IPS-11a (cell line): ENCODE measurements at regions not wholly inside any gene's neighbourhood (a gene's known extent, or its start where the extent isn't known, plus 50 kb on each side); places are given as distances from the start of the nearest gene placed in this dataset.
"Not testable (repeated sequence)": the region's sequence is repeated elsewhere in the genome, so short reads cannot be mapped to it uniquely, and the experiment has no call there.

Experiments used
- H3K4me3 ChIP-seq: one replicate; pipeline ENCODE4 v1.5.1; 2013; ENCODE audit warnings: low read depth, low read length, control low read depth

DNA sequence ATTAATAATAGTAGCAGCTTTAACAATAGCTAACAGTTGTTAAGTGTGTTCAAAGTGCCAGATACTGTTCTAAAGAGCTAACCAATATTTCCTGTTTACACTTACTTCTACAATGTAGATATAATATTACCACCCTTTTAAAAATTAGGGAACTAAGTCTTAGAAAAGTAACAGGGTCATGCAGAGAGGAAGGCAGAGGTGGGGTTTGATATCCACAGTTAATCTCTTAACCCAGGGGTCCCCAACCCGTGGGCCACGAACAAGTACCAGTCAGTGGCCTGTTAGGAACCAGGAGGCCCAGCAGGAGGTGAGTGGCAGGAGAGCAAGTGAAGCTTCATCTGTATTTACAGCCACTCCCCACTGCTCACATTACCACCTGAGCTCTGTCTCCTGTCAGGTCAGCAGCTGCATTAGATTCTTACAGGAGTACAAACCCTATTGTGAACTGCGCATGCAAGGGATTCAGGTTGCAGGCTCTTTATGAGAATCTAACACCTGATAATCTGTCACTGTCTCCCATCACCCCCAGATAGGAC lies 89.1 kb downstream of the ACTL7B start:
- no peak overlapping the region for H3K4me3 ChIP-seq

- no peak overlapping the region for H3K4me3 ChIP-seq
Observed at GRCh38 chr9:108765265-108765664, 90.5 kb downstream of the ACTL7B start.

GRCh38 chr9:108762348-108763055 lies 93.3 kb downstream of the ACTL7B start:
- no peak overlapping the region for H3K4me3 ChIP-seq

DNA sequence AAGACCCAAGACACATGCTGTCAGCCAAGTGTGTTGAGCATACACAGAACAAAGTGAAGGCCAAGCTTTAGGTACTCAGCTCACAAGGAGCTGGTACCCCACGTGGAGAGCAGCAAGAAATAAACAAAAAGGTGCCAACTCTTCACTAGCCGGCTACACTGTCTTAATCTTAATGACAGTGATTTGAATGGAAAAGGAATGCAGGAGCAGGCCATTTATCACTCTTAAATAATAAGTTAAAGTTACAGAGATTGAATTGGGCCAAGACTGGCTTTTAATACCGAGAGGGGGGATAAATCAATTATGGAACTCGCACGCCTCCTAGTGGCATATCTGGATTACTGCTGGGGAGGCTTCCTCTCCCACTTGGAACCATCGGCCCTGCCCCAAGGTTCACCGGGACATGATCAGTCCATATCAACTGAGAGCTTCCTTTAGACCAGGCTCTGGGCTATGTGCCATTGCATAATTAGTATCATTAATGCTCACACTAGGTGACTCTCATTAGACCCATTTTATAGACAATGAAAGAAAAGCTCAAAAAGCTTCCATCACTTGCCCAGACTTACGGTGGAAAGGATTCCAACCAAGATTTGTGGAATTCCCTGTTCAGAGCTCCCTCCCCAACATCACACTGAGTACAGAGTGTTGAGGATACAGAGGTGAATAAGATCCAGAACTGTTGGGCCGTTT lies 94.0 kb downstream of the ACTL7B start:
- no peak overlapping the region for H3K4me3 ChIP-seq

- no peak overlapping the region for H3K4me3 ChIP-seq
Observed at GRCh38 chr9:108760841-108761240, 94.9 kb downstream of the ACTL7B start.

DNA sequence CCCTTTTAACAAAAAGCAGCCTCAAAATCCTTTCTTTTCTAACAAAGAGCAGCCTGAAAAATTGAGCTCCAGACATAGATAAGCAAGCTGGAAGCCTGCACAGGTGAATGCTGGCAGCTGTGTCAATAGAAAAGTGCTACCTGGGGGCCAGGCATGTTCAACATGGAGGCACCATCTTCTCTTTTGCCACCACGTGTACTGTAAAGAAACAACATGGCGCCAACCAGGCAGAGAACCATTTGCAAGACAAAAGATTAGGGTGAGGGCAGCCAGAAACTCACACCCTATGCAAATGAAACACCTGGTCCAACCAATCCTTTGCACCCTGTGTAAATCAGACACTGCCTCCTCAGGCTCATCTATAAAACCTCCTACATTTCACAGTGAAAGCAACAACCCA lies 96.0 kb downstream of the ACTL7B start:
- H3K4me3 ChIP-seq: no peak overlapping the region

GRCh38 chr9:108759399-108759798 lies 96.4 kb downstream of the ACTL7B start:
- H3K4me3 ChIP-seq: no peak overlapping the region

DNA sequence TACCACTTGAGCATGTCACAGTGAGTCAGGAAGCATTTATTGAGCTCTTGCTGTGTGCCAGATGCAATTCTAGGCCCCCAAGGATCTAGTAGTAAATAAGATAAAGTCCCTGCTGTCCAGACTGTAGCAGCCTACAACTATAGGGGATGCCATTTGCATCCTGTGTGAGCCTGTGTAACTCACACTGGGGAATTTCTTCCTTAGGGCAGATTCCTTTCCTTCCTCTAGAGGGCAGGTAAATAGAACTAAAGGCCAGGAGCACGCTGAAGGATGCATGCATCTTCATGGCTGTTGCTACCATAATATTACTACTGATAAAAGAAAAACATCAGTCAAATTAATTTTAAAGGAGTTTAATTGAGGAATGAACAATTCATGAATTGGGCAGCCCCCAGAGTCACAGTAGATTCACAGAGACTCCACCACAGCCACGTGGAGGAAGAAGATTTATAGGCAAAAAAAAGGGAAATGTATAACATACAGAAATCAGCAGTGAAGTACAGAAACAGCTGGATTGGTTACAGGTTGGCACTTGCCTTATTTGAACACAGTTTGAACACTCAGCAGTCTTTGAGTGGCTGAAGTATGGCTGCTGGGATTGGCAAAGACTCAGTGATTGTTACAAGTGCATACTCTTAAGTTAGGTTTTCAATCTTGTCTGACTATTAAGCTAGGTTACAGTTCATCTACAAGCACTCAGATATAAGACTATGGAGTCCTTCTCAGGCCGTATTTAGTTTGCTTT lies 98.9 kb downstream of the ACTL7B start:
- no peak overlapping the region for H3K4me3 ChIP-seq

- no peak overlapping the region for H3K4me3 ChIP-seq
Observed at GRCh38 chr9:108755979-108756378, 99.8 kb downstream of the ACTL7B start.

GRCh38 chr9:108751369-108751768 lies 104.4 kb downstream of the ACTL7B start:
- no peak overlapping the region for H3K4me3 ChIP-seq

DNA sequence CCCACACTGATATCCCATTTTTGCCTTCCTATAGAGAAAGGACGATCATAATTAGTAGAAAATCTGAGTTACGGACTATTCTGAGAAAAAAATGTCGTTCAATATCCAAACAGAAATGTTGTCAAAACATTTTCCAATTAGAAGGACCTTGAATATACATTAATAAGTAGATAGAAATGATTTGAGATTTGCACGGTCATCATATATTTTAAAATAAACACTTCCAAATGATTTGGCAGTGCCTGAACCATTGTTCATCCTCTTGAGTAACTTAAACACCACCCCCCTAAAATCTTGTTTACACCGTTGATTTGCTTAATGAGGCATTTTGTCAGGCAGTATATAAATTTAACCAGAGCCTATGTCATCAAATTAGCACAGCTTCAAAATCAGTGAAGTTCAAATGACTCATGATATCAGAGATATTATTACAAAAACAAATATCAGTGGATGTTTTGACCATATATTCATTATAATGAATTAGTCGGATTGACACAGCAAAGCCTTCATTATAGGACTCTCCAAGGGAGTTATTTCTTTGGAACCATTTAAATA lies 105.0 kb downstream of the ACTL7B start:
- H3K4me3 ChIP-seq: no peak overlapping the region

DNA sequence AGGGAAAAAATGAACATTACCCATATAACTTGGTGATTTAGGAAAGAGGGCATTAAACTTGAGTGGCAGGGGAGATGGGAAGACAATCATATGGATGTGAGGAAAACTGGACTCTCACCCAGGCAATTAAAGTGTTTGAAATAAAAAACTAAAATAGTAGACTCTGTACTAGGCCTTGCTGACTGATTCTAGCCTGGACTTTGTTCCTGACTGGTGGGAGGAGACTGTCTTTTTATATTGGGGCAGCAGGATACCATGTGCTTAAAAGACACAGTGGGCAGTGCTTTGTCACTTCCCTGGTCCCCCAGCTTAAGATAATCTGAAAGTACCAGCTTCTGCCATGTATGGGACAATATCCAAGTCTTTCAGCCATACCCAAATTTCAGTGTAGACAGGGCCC lies 107.0 kb downstream of the ACTL7B start:
- no peak overlapping the region for H3K4me3 ChIP-seq

GRCh38 chr9:108746864-108747263 lies 108.9 kb downstream of the ACTL7B start:
- H3K4me3 ChIP-seq: no peak overlapping the region

DNA sequence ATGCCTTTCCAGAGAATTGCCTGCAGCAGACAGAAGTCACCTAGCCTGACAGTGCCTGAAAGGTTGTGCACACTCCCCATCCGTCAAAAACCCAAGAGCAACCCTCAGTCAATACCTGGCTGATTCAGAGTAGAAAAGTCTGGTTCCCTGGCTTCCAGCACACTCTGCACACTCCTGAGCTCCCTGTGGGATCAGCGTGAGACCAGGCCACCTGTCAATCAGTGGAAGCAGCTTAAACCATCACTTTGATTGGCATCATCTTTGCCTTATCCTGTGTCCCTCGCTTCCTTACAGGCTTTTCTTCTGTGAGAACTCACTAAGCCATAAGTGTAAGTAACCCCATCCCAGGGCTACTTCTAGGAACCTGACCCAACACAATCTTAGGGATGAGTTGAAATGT lies 109.8 kb downstream of the ACTL7B start:
- H3K4me3 ChIP-seq: no peak overlapping the region

GRCh38 chr9:108744641-108745040 lies 111.1 kb downstream of the ACTL7B start:
- no peak overlapping the region for H3K4me3 ChIP-seq

- no peak overlapping the region for H3K4me3 ChIP-seq
Observed at GRCh38 chr9:108743901-108744371, 111.8 kb downstream of the ACTL7B start.

DNA sequence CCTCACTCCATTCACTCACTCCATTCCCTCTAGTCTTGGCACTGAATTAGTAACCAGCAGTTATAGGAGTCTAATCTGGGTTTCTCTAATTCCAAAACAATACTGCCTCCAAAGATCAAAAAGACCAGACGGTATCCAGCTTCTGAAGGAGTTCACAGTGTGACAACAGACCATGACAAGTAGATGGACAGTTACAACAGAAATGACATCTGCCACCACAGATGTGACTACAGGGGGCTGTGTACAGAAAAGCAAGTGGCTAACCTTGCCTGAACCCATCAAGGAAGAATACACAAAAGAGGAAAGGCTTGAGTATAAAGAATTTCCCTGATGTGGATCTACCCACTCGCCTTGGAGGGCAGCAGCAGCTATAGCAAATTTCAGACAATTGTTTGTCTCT lies 112.4 kb downstream of the ACTL7B start:
- no peak overlapping the region for H3K4me3 ChIP-seq

- H3K4me3 ChIP-seq: no peak overlapping the region
Observed at GRCh38 chr9:108742191-108742590, 113.6 kb downstream of the ACTL7B start.

GRCh38 chr9:108731292-108731691 lies 124.5 kb downstream of the ACTL7B start:
- not testable (repeated sequence) for H3K4me3 ChIP-seq

GRCh38 chr9:108727580-108728111 lies 128.1 kb downstream of the ACTL7B start:
- H3K4me3 ChIP-seq: no peak overlapping the region

DNA sequence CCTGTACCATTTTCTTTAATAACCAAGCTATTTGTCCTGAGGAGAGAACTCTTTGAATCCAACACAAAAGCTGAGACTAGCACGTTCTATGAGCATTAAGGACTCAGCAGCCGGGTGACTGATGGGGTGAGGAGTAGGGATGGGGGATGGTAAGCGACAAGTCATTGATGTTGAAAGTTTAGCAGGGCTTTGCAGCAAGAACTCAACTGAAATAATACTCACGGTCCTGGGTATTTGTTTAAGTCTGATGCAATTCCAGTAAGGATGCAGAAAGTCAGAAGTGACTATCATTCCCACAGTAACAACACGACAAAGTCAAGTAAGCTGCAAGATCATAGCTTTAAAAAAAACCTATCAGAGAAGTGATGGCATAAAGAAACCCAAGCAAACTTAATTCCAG lies 131.1 kb downstream of the ACTL7B start:
- H3K4me3 ChIP-seq: no peak overlapping the region
